Eye (tissue), 1 donor: ENCODE measurements at regions not wholly inside any gene's neighbourhood (a gene's known extent, or its start where the extent isn't known, plus 50 kb on each side); places are given as distances from the start of the nearest gene placed in this dataset.

ENCODE experiments used
- DNase-seq: peaks from one replicate; pipeline ENCODE4 v3.0.0-alpha.2; 2015

DNA sequence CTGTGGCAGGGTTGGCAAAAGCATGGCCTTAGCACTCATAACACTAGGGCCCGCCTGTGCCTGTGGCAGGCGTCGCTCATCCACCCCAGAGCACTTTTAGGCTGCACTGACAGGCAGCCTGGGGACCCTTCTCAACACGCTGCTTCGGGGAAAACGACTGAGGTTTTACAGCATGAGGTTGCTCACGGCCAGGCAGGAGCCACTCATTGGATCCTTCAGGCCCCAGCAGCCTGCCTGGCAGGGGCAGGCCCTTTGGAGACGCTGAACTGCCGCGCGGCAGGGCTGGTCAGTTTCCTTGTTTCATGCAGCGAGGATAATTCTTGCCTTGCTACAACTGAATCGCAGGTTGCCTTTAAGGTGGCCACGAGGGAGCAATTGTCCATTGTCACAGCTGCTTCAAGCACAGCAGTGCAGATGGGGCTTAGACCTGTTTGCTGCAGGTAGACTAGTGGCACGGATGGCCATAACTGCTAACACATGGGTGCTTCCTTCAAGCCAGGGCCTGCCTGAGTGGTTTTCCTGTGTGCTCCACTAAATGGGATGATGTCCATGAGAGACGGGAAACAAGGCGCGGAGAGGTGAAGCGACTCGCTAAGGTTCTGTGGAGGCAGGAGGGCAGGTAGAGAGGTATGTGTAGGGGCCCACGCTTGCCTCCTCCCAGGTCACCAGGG, 49.9 kb upstream of the HS6ST1 start:
- DNase-seq: no peak

DNA sequence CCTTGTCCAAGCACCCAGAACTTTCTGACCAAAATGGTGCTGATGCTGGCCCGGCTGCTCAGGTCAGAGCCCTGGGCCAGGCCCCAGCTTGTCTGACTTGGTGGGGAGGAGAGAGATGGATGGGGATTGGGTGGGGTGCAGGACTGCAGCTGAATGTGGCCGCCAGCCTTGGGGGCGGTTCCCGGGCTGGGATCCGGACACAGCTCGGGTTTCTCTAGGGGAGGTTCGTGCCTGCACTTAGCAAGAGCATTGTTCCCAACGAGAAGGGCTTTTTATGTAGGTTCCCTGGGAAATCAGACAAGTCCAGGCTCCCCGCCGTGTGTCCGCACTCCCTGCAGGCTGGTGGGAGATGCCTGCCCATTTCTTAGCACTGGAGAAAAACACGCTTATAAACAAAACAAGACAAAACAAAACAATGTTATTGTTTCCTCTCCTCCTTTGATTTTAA, 50.5 kb upstream of the HS6ST1 start:
- peak; percentile 77 for DNase-seq

DNA sequence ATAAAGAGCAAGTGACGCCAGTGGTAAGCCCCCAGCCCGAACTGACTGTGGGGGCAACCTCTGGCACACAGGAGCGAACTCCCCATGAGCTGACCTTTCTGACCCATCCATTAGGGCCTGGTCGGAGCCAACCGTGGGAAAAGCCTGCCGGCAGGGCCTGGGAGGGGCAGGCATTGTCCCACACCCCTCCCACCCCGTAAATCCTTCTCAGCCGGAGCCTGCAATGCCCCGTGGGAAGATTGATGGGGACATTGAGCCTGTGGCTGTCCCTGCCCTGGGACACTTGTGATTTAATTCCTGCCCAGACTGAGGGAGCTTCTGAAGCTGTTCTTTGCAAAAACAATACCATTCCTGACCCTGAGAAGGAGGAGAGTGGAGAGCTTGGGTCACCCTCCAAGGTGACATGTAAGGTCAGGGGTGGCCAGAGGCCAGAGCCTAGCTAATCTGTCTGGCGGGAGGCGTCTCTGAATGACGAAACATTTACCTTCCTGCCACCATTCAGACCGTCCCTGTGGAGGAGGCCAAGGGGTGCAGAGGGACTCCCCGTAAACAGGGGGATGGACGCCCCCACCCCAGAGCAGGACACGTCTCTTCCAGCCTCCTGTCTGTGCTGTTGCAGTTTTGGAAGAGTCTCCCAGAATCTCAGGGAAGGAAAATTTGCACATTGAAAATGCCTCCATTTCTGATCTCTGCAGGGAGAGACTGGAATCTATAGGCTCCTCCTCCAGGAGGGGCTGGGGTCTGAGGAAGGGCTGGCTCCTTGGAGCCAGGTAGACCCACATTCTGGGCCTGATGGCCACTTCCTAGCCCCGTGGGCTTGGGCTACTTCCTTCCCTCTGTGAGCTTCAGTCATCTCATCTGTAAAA, 51.2 kb upstream of the HS6ST1 start:
- peak; percentile 61 for DNase-seq

DNA sequence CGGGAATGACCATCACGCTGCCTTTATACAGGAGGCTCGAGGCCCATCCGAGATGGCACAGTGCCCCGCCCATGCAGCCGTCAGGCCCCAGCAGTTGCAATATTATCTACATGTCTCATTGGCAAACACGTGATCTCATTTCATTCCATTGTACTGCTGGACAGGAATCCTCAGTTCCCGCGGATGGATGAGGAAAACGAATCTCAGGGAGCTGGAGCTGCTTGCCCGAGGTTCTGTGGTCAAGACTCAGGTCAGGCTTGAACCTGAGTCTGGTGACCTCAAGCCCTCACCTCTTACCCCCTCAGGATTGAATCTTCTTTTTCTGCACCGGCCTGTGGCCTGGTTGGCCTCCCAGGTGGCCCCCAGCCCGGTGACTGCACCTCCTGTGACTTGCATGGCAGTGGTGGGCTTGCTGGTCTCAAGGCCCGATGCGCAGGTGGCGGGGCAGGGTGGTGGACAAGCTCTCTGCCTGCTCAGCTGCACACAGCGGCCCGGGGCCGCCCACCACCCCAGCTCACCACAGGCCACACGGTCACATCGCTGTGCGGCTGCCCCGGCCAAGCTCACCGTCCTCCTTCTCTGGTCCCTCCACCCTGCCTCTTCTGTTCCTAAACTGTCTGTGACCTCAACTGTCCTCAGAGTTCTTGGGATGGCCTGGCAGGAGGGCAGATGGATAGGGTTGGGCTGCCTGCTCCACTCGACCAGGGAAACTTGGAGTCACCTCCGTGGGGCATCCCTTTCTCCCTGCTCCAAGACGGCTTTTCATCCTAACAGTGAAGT, 52.0 kb upstream of the HS6ST1 start:
- no peak for DNase-seq

DNA sequence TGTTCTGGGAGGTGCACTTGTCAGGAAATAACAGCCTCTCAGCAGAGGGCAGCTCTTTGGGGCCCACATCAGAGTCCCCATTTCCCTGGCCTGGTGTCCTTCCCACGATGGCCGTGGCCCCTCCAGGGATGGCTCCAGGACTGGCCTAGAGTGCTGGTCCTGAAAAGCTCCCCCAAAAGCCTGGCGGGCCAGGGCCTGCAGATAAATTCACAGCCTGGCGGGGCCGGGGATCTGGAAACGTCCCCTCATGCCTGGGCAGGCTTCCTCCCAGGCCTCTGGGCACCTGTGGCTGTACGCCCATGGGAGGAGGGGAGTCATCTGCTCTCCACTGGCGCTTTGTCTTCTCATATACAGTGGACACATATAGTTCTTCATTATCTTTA, 52.6 kb upstream of the HS6ST1 start:
- DNase-seq: no peak

DNA sequence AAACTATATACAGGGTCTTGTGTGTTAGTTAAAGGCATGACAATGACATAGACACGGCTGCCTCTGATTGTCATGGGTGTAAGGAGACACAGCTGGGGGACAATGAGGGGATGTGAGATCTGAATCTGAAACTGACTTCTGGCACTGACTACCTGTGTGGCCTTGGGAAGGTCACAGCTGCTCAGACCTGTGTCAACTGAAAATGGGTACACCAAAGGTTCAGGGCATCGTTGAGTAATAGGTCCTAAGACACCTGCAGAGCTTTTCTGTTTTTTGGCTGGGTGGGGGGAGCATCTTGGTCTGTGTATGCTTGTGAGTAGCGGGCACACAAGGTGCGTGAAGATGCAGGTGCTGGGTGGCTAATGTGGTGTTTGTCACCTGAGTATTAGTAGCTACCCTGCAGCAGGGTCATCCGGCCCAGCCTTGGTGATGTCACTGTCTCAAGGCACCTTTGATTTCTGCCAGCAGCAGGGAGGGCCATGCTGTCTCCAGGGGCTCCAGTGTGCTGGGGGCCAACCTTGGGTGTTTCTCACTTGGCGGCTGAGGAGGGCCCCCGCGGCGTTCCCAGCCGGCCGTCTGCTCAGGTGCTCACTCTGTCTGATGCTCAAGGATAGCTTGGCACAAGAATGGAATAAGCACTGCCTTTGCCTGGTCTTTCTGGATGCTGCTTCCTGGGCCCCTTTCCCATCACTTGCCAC, 53.1 kb upstream of the HS6ST1 start:
- DNase-seq: no peak

DNA sequence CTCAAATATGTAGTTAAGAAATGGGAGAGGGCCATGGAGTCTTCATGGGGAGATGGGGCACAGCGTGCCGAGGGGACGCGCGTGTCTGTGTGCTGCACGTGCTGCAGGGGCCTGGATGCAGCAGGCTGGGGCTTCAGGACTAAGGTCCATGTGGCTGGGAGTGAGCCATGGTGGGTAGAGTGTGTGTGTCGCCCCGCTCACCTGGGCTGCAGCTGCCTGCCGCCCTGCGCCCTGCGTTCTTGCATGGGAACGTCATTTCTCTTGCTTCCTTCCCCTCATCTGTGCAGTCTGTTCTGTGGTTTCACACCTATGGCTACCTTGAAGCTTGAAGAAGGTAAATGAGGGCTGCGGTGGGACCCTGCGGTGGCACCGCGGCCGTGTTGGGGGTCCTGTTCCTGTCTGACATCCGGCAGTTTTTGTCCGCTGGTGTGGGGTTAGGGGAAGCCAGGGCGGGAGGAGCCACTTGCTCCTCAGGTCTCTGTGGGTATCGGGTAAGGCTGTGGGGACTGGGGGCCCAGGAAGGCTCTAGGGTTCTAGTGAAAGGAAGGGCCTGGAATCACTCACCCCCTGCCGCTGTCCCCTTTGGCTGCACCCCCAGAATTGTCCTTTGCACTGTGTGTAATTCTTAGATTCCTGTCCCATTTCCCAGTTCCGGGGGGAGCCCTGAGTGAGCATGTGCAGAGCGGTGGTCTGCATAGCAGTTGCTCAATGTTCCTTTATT, 54.1 kb upstream of the HS6ST1 start:
- DNase-seq: no peak

DNA sequence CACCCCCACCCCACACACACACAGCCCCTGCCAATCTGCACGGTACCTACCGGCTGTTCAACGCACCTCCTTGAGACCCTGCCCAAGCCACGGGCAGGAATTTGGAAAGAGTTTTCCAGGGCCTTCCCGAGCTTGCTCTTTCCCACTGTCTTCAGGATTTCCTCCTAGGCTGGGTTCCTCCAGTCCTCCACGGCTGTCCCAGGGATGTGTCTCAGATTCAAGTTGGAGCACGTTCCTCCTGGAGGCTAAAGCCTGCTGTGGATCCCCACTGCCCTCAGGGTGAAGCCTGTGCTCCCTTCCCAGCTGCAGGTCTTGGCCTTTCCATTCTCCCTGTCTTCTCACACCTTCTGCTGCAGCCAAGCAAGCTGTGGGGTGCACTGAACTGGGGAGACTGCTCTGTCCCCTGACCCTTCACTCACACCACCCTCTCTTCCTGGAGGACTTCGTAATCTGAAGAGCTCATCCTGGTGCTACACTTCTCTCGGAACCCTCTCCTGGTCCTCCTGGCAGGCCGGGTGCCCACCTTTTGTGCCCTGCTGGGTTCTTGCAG, 54.9 kb upstream of the HS6ST1 start:
- no peak for DNase-seq

DNA sequence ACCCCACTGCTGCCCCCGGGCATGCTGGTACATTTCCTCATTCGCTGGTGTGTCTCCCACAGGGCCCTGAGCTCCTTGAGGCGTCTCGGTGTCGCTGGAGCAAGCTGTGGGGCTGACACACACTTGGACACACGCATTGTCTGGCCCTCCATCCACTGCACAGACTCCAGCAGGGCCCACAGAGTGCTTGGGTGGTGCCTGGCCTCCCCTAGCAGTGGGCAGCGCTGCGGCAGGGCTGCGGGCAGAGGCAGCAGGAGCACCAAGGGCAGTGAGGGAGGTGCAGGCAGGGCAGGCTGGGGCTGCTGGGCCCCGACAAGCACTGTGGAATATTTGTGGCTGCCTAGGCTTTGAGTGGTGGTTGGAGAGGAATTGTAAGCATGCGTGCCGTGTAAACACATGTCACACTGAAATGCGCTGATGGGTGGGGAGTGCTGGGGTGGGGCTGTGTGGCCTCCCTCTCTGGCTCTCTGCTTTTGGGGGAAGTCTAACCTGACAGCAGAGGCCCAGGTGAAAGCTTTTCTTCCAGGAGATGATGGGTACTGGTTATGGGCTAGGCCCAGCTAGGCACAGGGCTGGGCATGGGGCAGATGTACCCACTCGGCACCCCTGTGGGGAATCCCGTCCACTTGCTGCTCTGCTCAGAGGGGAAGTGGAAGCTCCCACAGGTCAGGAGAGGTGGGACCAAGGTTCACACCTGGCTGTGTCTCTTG, 55.5 kb upstream of the HS6ST1 start:
- no peak for DNase-seq

DNA sequence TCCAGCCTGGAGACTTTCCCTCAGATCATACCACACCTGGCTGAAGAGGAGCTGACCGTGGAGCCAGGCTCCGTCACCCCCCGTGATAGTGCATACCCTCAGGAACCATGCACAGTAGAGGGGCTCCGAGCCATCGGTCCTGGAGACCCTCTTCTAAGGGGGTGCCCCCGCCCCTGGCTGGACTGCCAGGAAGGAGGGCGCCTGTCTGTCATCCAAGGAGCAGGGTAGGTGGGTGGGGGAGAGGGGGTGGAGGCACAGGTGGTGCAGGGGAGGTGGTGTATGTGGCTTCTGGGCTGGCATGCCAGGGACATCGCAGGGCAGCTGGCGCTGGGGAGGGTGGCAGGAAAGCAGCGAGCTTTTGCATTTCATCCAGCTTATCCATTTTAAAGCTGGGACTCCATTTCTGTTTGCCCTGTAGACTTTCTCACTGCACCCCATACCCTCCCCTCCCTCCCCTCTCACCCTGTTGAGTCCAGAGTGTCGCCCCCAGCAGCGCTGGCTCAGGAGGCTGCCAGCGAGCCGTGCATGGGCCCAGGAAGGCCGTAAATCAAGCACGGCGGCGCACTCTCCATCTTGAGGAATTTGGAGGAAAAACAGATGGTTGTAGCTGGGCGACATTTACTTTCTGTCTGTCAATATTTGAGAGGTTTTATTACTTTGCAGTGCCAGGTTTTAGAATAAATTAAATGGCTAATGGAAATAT, 56.2 kb upstream of the HS6ST1 start:
- DNase-seq: no peak

DNA sequence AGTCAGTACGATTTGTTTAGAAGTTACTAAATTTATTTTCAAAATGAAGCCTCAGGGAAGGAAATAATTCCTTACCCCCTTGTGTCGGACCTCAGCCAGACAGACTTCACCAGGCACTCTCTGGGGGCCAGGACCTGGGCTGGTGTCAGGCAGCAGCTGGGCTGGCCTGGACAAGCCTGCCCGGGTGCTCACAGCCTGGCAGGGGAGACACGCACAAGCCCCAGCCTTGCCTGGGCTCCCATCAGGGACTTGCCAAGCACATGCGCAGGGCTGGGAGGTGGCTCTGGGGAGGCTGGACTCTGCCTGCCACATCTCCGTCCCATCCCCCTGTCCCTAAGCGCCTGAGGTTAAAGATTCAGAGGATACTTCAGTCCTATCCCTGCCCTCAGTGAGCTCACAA, 56.8 kb upstream of the HS6ST1 start:
- DNase-seq: no peak

DNA sequence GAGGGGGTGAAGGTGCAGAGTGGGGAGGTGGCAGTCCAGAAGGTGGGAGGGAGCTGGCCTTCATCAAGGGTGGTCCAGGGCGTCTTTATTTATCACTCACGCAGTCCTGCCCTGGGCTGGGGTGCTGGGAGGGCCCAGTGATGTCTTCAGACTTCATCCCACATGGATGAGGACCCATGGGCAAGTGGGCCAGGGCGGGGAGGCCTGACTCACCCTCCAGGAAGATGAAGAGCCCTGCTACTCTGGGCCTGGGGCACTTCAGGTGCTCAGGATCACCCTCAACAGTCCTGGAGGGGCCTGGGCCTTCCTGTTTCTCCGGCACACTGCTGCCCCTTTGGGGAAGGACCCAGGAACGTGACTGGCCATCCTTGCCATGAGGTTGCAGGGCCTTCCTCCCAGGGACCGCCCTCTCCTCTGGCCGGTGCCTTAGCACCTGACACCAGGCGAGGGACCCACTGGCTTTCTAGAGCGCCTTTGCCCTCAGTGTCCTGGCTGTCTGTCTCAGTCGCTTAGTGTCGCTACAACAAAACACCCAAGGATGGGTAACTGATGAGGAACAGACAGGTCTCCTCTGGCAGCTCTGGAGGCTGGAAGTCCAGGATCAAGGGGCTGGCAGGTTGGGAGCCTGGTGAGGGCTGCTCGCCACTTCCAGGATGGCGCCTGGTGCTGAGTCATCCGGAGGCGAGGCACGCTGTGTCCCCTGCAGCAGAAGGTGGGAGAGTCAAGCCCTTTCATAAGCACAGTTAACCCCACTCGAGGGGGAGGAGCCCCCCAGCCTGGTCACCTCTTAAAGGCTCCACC, 57.8 kb upstream of the HS6ST1 start:
- DNase-seq: no peak

DNA sequence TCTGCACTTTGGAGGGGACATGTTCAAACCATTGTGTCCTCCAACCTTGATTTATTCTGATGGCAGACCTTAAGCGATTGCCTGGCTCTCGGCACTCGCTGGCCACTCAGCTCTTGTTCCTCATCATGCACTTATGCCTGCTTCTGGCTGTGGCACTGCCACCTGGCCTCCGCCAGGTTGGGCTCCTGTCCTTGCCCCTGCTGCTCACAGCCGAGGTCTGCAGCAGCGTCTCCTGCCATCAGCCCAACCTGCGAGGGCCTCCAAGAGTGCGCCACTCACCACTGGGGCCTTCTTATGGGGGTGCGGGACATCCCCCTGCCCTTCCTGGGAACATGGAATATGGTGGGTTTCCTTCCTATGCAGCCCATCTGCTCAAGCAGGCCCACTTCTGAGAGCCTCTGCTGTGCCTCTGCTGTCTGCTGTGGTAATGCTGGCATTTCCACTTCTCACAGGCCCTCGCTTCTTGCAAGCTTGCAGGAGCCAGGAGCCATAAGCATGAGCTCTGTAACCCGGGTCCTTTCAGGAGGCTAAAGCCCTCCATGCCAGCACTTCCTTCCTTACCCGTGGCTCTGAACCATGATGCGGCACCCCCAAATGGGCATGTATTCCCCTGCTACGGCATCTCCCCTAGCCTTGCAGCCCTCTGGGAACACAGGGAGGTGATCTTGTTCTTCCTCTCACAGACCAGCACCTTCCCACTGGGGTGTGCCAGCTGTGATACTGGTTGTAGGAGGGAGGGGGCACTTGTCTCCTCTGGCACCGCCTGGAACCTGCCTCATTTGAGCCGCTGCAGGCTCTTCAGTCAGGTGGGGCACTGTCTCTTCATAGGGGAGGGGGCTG, 58.6 kb upstream of the HS6ST1 start:
- DNase-seq: no peak

DNA sequence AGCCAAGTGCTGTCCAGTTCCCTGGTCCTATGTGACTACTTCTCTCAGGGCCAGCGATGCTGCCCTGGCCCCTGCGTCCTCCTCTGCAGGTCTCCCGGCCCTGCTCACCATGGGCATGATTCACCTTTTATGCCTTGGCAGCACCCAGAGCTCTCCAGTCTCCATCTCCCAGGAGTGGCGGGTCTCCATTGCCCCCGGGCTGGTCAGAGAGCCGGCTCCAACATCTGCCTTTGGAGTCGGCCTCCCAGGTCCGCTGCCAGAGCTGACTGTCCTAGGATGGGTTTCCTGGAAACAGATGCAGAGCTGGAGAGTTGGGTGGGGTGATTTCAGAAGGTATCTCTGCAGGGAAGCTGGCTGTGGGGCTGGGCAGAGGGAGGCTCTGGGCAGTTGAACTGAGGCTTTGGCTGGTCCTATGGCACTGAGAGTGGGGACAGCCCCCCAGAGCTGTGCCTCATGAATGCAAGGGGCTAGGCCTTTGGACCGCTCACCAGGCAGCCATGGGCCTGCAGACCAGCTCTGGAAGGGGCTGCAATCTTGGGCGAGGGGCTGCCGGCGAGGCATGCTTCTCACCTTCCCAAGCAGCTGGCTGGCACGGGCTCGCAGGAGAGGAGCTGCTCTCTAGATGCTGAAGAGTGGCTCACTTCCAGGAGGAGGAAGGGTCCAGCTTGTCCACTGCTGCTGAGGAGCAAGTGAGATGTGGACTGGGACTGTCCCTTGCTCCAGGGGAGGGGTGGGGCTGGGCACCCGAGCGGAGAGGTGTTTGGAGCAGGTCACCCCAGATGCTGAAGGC, 59.8 kb upstream of the HS6ST1 start:
- no peak for DNase-seq

DNA sequence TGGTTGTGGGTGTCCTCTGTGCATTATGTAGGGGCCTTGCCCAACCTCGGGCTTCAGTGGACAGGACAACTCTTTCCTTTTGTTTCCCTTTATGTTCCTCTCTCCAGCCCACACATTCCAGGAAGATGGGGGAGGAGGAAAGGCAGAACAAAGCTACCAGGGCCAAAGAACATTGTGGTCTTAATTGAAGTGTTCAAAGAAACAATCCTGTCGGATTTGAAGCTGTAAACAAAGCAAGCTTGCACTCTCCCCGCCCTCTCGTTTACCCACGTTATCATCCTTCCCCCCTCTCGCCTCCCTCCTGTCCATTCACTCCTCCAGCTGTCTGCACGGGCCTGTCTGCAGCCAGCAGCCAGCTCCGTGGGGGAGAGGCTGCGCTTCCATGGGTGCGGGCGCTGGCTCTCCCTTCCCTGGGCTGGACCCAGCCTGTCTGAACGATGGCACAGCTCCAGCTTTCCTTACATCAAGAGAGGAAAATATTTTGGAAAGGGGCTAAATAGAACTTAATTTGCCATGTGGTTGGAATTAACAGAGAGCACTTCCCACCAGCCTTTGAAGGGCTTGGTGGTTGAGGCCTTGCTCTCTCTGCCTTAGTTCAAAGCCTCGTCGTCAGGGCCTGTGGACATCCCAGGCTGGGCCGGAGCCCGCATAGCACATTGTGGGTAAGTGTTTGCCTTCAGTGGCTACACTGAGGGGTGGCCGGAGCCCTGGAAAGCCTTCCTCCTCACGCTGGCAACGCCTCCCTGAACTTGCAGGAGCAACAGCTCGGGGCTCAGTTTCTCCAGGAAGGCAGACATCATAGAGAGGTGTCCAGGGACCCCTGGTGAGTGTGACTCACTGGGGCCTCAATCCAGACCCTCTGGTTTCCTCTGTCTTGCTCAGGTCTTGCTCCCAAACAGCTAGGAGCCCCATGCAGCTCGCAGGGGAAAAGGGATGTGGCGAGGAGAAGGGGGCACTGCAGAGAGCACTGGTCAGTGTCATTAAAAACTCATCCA, 60.6 kb upstream of the HS6ST1 start:
- peak; percentile 88 for DNase-seq

DNA sequence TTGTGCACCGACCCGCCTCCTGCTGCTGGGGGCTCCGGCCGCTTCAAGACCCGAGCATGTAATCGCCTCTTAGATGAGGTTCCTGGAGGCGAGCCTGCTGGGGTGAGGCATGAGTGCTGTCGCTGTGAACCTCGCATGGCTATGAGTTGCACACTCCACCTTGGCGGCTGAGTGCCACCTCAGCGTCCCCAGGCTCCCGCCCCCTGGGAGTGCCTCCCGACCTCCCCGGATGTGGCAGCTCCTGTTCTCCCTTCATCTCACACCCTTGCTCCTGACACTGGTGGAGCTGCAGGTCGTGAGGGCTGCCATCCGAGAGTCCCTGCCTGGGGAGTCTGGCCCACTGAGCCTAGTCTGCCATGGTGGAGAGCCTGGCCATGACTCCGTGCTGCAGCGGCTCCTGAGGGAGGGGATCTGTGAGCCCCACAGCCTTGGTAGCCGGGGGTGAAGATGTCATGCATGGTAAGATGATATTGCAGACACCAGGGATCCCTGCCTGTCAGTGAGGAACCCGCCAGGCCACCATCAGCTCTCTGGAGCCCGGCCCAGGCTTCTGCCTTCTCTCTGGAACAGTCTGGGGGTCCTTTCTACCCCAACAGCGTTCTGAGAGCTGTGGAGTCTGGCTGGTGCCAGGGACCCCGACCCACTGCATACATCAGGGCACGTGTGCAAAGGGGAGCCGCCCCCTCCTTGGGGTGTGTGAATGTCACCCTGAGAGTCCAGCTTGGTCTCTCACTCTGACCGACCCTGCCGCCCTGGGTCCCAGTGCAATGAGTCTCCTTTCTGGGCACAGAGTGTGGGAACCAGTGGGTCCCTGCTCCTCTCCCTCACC, 61.6 kb upstream of the HS6ST1 start:
- DNase-seq: no peak
